GM12872 (cell line): ENCODE measurements at regions not wholly inside any gene's neighbourhood (a gene's known extent, or its start where the extent isn't known, plus 50 kb on each side); places are given as distances from the start of the nearest gene placed in this dataset.

Experiments
- CTCF ChIP-seq: IDR thresholded peaks from 3 replicates; pipeline ENCODE4 v1.5.1; 2011; ENCODE audit warnings: low read depth, mild to moderate bottlenecking, low read length, moderate library complexity; ENCODE audit not compliant: insufficient read depth

GRCh38 chr5:71972777-71973473 lies 134.3 kb upstream of the MAP1B start:
- TF ChIP-seq CTCF = no peak

GRCh38 chr5:71973563-71973962 lies 133.7 kb upstream of the MAP1B start:
- no peak for TF ChIP-seq CTCF

- no peak for TF ChIP-seq CTCF
These were observed 133.1 kb upstream of the MAP1B start for GRCh38 chr5:71974165-71974564.

- TF ChIP-seq CTCF = no peak
These were observed 132.7 kb upstream of the MAP1B start for GRCh38 chr5:71974622-71975021.

- TF ChIP-seq CTCF = no peak
These were observed 130.8 kb upstream of the MAP1B start for GRCh38 chr5:71976449-71976848.

GRCh38 chr5:71977311-71977710 lies 130.0 kb upstream of the MAP1B start:
- no peak for TF ChIP-seq CTCF

GRCh38 chr5:71978216-71978615 lies 129.1 kb upstream of the MAP1B start:
- no peak for TF ChIP-seq CTCF
